ENCODE measurements at regions not wholly inside any gene's neighbourhood (a gene's known extent, or its start where the extent isn't known, plus 50 kb on each side); places are given as distances from the start of the nearest gene placed in this dataset.
A peak's percentile ranks its signal among the peaks of the same experiment; 100 is the strongest.

- no peak for TF ChIP-seq CTCF (IDR thresholded peaks at IDR 0.05; ENCODE audit: low read depth, low read length)
- peak overlapping the region; percentile 59 for H3K4me3 ChIP-seq (ENCODE audit: low read depth, low read length)
These were observed 184.8 kb upstream of the ZFHX3 start for GRCh38 chr16:73232555-73233328.

GRCh38 chr16:73231944-73232554, 184.1 kb upstream of the ZFHX3 start:
- peak overlapping the region; percentile 59 for H3K4me3 ChIP-seq (ENCODE audit: low read depth, low read length)

GRCh38 chr16:73231379-73231778, 183.5 kb upstream of the ZFHX3 start:
- no peak for TF ChIP-seq CTCF (IDR thresholded peaks at IDR 0.05; ENCODE audit: low read depth, low read length)
- no peak overlapping the region for H3K4me3 ChIP-seq (ENCODE audit: low read depth, low read length)

More at GRCh38 chr16:73231944-73232554, 184.1 kb upstream of the ZFHX3 start:
- TF ChIP-seq CTCF (IDR thresholded peaks at IDR 0.05; ENCODE audit: low read depth, low read length): no peak

GRCh38 chr16:73230651-73231050, 182.7 kb upstream of the ZFHX3 start:
- no peak overlapping the region for H3K4me3 ChIP-seq (ENCODE audit: low read depth, low read length)
- TF ChIP-seq CTCF (IDR thresholded peaks at IDR 0.05; ENCODE audit: low read depth, low read length): no peak

- no peak overlapping the region for H3K4me3 ChIP-seq (ENCODE audit: low read depth, low read length)
- no peak for TF ChIP-seq CTCF (IDR thresholded peaks at IDR 0.05; ENCODE audit: low read depth, low read length)
These were observed 180.7 kb upstream of the ZFHX3 start for GRCh38 chr16:73228649-73229048.

- no peak for TF ChIP-seq CTCF (IDR thresholded peaks at IDR 0.05; ENCODE audit: low read depth, low read length)
These were observed 178.7 kb upstream of the ZFHX3 start for GRCh38 chr16:73226675-73227074.

GRCh38 chr16:73225983-73226382, 178.1 kb upstream of the ZFHX3 start:
- no peak overlapping the region for H3K4me3 ChIP-seq (ENCODE audit: low read depth, low read length)
- no peak for TF ChIP-seq CTCF (IDR thresholded peaks at IDR 0.05; ENCODE audit: low read depth, low read length)

More at GRCh38 chr16:73226675-73227074, 178.7 kb upstream of the ZFHX3 start:
- H3K4me3 ChIP-seq (ENCODE audit: low read depth, low read length): no peak overlapping the region

Data from WI38 (cell line).